B cell (primary cell): ENCODE measurements at regions not wholly inside any gene's neighbourhood (a gene's known extent, or its start where the extent isn't known, plus 50 kb on each side); places are given as distances from the start of the nearest gene placed in this dataset. TPM values are rescaled to one million over a fixed set of nuclear protein-coding genes. Genes with fewer than 3 reads are reported as not detected.
"Not testable (repeated sequence)": the region's sequence is repeated elsewhere in the genome, so short reads cannot be mapped to it uniquely, and the experiment has no call there.

ENCODE experiments used
- ATAC-seq: fragments of 200-7000 bp; cut with Tn5 transposase; one replicate; pipeline ENCODE4 v1.10.0; 2021; ENCODE audit warnings: low read depth, mild to moderate bottlenecking, moderate number of reproducible peaks, moderate library complexity
- CTCF ChIA-PET: fragments of 350-600 bp; sonication (Branson Sonifier 250); formaldehyde crosslinking; loops from one replicate; lab custom pipeline; 2021; ENCODE audit warnings: antibody characterized with exemption, inconsistent platforms; lab: Charles Lee
- POLR2A ChIA-PET: fragments of 350-600 bp; sonication (Branson Sonifier 250); formaldehyde crosslinking; loops from one replicate; lab custom pipeline; 2021; ENCODE audit warnings: antibody characterized with exemption; lab: Charles Lee
- DNase-seq: peaks from one replicate; pipeline ENCODE4 v3.0.0; 2013
- H2AFZ ChIP-seq: 2 replicates; pipeline ENCODE4 v1.6.1; 2012; ENCODE audit warnings: mild to moderate bottlenecking, low read depth, low read length; ENCODE audit not compliant: insufficient read depth, poor library complexity, severe bottlenecking
- H3K27ac ChIP-seq, 2 donors: 1 replicate in 1 of 2; 2 replicates in 1 of 2; pipeline ENCODE4 v1.5.1; 2012 to 2013; ENCODE audit warnings: low read length in 2 of 2, mild to moderate bottlenecking in 2 of 2, moderate library complexity in 1 of 2
- H3K27me3 ChIP-seq, 4 experiments: fragments of 200-600 bp in 1 of 4; sonication (generic) in 1 of 4; replicated peaks in 1 of 4; 1 replicate in 2 of 4; 2 replicates in 2 of 4; pipeline versions ENCODE4 v1.6.1 to v1.7.0; 2013 to 2016; ENCODE audit warnings: low read length in 3 of 4, mild to moderate bottlenecking in 2 of 4, mixed read lengths in 1 of 4, moderate library complexity in 1 of 4; ENCODE audit not compliant: insufficient read depth in 4 of 4, control insufficient read depth in 3 of 4; ENCODE audit errors: control extremely low read depth in 1 of 4
- H3K36me3 ChIP-seq, 2 experiments: replicated peaks in 1 of 2; 1 replicate in 1 of 2; 2 replicates in 1 of 2; pipeline versions ENCODE4 v1.6.1 to v1.7.1; 2013; ENCODE audit warnings: low read length in 1 of 2; ENCODE audit not compliant: insufficient read depth in 2 of 2, control insufficient read depth in 1 of 2; ENCODE audit errors: control extremely low read depth in 1 of 2, extremely low read depth in 1 of 2
- H3K4me1 ChIP-seq, 2 donors: fragments of 200-600 bp in 1 of 2; sonication (generic) in 1 of 2; 1 replicate in 1 of 2; 2 replicates in 1 of 2; pipeline versions ENCODE4 v1.5.1 to v1.6.1; 2013 to 2017; ENCODE audit warnings: low read length in 2 of 2; ENCODE audit not compliant: control insufficient read depth in 2 of 2, insufficient read depth in 2 of 2
- H3K4me2 ChIP-seq: replicated peaks from 2 replicates; pipeline ENCODE3; 2012; ENCODE audit warnings: mild to moderate bottlenecking, low read depth, low read length; ENCODE audit not compliant: poor library complexity, severe bottlenecking
- H3K4me3 ChIP-seq, 5 experiments: fragments of 200-600 bp in 1 of 5; sonication (generic) in 1 of 5; 1 replicate in 3 of 5; 2 replicates in 2 of 5; pipeline versions ENCODE4 v1.5.1 to v1.7.0; 2011 to 2016; ENCODE audit warnings: low read length in 4 of 5, mild to moderate bottlenecking in 4 of 5, low read depth in 2 of 5, control low read depth in 1 of 5, moderate library complexity in 1 of 5; ENCODE audit not compliant: insufficient read depth in 1 of 5; ENCODE audit errors: control extremely low read depth in 1 of 5, extremely low read depth in 1 of 5
- H3K79me2 ChIP-seq: fragments of 200-600 bp; sonication (generic); one replicate; pipeline ENCODE4 v1.6.0; 2016; ENCODE audit warnings: low read length; ENCODE audit not compliant: control insufficient read depth, insufficient read depth
- H3K9ac ChIP-seq: fragments of 200-600 bp; sonication (generic); 2 replicates; pipeline ENCODE4 v1.6.1; 2017; ENCODE audit warnings: mild to moderate bottlenecking, low read length, moderate library complexity
- H3K9me3 ChIP-seq, 3 donors: one replicate each; pipeline versions ENCODE4 v1.6.1 to v1.7.1; 2013; ENCODE audit warnings: low read length in 2 of 3; ENCODE audit not compliant: control insufficient read depth in 2 of 3, insufficient read depth in 1 of 3; ENCODE audit errors: control extremely low read depth in 1 of 3
- H4K20me1 ChIP-seq: 2 replicates; pipeline ENCODE4 v1.6.0; 2012; ENCODE audit warnings: mild to moderate bottlenecking, low read length; ENCODE audit not compliant: insufficient read depth, control insufficient read depth, poor library complexity, severe bottlenecking
- H3K27ac Mint-ChIP-seq: one replicate; pipeline ENCODE4 v1.8.0; 2021; ENCODE audit warnings: mixed read lengths
- H3K27me3 Mint-ChIP-seq: one replicate; pipeline ENCODE4 v1.8.0; 2021; ENCODE audit warnings: mixed read lengths
- H3K4me1 Mint-ChIP-seq: one replicate; pipeline ENCODE4 v1.8.0; 2021; ENCODE audit warnings: mixed read lengths
- H3K4me3 Mint-ChIP-seq: one replicate; pipeline ENCODE4 v1.8.0; 2021; ENCODE audit warnings: mixed read lengths
- H3K9me3 Mint-ChIP-seq: one replicate; pipeline ENCODE4 v1.8.0; 2022; ENCODE audit warnings: mixed read lengths; ENCODE audit not compliant: insufficient read depth
- WGBS: methylation state at CpG from one replicate; pipeline ENCODE4 v1.1.5; 2013; ENCODE audit warnings: missing lambda C conversion rate; ENCODE audit not compliant: insufficient coverage; 5-methylcytosine and 5-hydroxymethylcytosine counted together
- intact Hi-C: fragments of 100-400 bp; cut with micrococcal nuclease; formaldehyde crosslinking; loops from one replicate; pipeline ENCODE4 v1.10.0; 2022
- small RNA-seq: library from RNA; depleted of rRNA; stranded (forward); fragments of <200 nt; gene quantifications from one replicate; pipeline ENCODE3, GENCODE V24; 2012; ENCODE audit warnings: low replicate concordance, low read depth; ENCODE audit not compliant: insufficient read length

- H3K36me3 ChIP-seq, H2AFZ ChIP-seq, H3K4me2 ChIP-seq, H3K4me3 Mint-ChIP-seq, H3K27ac ChIP-seq, H3K4me1 Mint-ChIP-seq, CTCF ChIA-PET, intact Hi-C loops, H3K79me2 ChIP-seq, H3K4me1 ChIP-seq, ATAC-seq, POLR2A ChIA-PET, H3K4me3 ChIP-seq, H3K9me3 Mint-ChIP-seq, H3K27me3 Mint-ChIP-seq, DNase-seq, H3K9ac ChIP-seq, H3K27me3 ChIP-seq, H3K27ac Mint-ChIP-seq, H3K9me3 ChIP-seq, H4K20me1 ChIP-seq: not testable (repeated sequence)
- 91% methylated on average over 5 of the region's 5 CpGs for WGBS
Measured at GRCh38 chr20:29891555-29891954, 1365.9 kb upstream of the DEFB115 start.

Small RNA genes in the stretch of these regions (small RNA-seq; reads per million reads assigned to genes)
- not detected for gene RF00002
